SU-DHL-6 (cell line): ENCODE measurements at regions not wholly inside any gene's neighbourhood (a gene's known extent, or its start where the extent isn't known, plus 50 kb on each side); places are given as distances from the start of the nearest gene placed in this dataset.

Experiments used
- H2AFZ ChIP-seq: fragments of 200-600 bp; sonication (generic); 2 replicates; pipeline ENCODE4 v1.6.1; 2014; ENCODE audit warnings: low read depth, mild to moderate bottlenecking, moderate library complexity, mixed read lengths, antibody characterized with exemption, low read length; ENCODE audit not compliant: severe bottlenecking
- H3F3A ChIP-seq: fragments of 200-600 bp; shearing (Covaris generic); 2 replicates; pipeline ENCODE4 v1.6.0; 2016; ENCODE audit warnings: antibody characterized with exemption, mild to moderate bottlenecking; ENCODE audit not compliant: insufficient read depth
- H3K27ac ChIP-seq: fragments of 200-600 bp; sonication (generic); 2 replicates; pipeline ENCODE4 v1.5.1; 2016; ENCODE audit warnings: low read depth, mild to moderate bottlenecking, low read length, moderate library complexity, mixed read lengths
- H3K27me3 ChIP-seq: fragments of 200-600 bp; sonication (generic), shearing (Covaris generic); 2 replicates; pipeline ENCODE4 v1.6.0; 2014; ENCODE audit warnings: mild to moderate bottlenecking, low read length
- H3K36me3 ChIP-seq: fragments of 200-600 bp; sonication (generic); 2 replicates; pipeline ENCODE4 v1.6.1; 2014; ENCODE audit warnings: mild to moderate bottlenecking, low read length, mixed read lengths
- H3K4me2 ChIP-seq: fragments of 300-600, 200-600 bp; shearing (Covaris generic), sonication (generic); 2 replicates; pipeline ENCODE4 v1.6.0; 2014; ENCODE audit warnings: low read length, low read depth, mild to moderate bottlenecking; ENCODE audit not compliant: poor library complexity, severe bottlenecking
- H3K4me3 ChIP-seq: fragments of 200-600 bp; sonication (generic); 2 replicates; pipeline ENCODE4 v1.5.1; 2014; ENCODE audit warnings: antibody characterized with exemption, low read length, mild to moderate bottlenecking, mixed read lengths; ENCODE audit not compliant: insufficient read depth, poor library complexity, severe bottlenecking
- H3K79me2 ChIP-seq: fragments of 200-600 bp; sonication (generic); 2 replicates; pipeline ENCODE4 v1.6.1; 2014; ENCODE audit warnings: mild to moderate bottlenecking, low read length, moderate library complexity; ENCODE audit not compliant: insufficient read depth
- H3K9ac ChIP-seq: fragments of 200-600 bp; sonication (generic); 2 replicates; pipeline ENCODE4 v1.7.0; 2014; ENCODE audit warnings: mild to moderate bottlenecking, low read length
- H3K9me2 ChIP-seq: fragments of 200-600 bp; sonication (generic); replicated peaks from 2 replicates; pipeline ENCODE4 v1.6.1; 2014; ENCODE audit warnings: low read length; ENCODE audit not compliant: insufficient read depth
- H3K9me3 ChIP-seq: fragments of 200-600 bp; sonication (generic); 2 replicates; pipeline ENCODE4 v1.6.1; 2014; ENCODE audit warnings: low read length, mixed read lengths; ENCODE audit not compliant: insufficient read depth
- H4K20me1 ChIP-seq: fragments of 200-600 bp; sonication (generic); 2 replicates; pipeline ENCODE4 v1.6.1; 2014; ENCODE audit warnings: low read depth, mild to moderate bottlenecking, antibody characterized with exemption, low read length, moderate library complexity, mixed read lengths
- CTCF ChIP-seq: fragments of 200-600 bp; sonication (generic); IDR thresholded peaks from one replicate; pipeline ENCODE4 v1.5.1; 2017; ENCODE audit warnings: antibody characterized with exemption, mild to moderate bottlenecking, low read length, moderate library complexity; ENCODE audit not compliant: insufficient read depth, poor library complexity, severe bottlenecking
- EZH2phosphoT487 ChIP-seq: fragments of 200-600 bp; sonication (generic), shearing (Covaris generic); conservative IDR thresholded peaks from 2 replicates; pipeline ENCODE4 v1.6.1; 2018; ENCODE audit warnings: mild to moderate bottlenecking, antibody characterized with exemption, low read length, moderate library complexity, mixed read lengths

GRCh38 chr5:77843570-77844372, 67.6 kb upstream of the TBCA start:
- no peak for TF ChIP-seq EZH2phosphoT487
- no peak for TF ChIP-seq CTCF
- Histone ChIP-seq H3K27ac (no peak overlapping the region), H3K27me3 (no peaks in the 10 kb centered on the region), H3K4me2 (no peak overlapping the region), H3K36me3 (no peaks in the 10 kb centered on the region), H3K79me2 (no peaks in the 10 kb centered on the region), H3K9me3 (no peaks in the 10 kb centered on the region), H3K9ac (no peak overlapping the region), H4K20me1 (no peaks in the 10 kb centered on the region), H2AFZ (no peak overlapping the region), H3K9me2 (no peaks in the 10 kb centered on the region), H3K4me3 (no peak overlapping the region), H3F3A (no peaks in the 10 kb centered on the region)

- H3K4me3 ChIP-seq, result no peak overlapping the region
- no peaks in the 10 kb centered on the region for H3K9me3 ChIP-seq
- H3K9ac ChIP-seq, result no peak overlapping the region
- no peak overlapping the region for H3K27ac ChIP-seq
- H2AFZ ChIP-seq, result no peak overlapping the region
- no peaks in the 10 kb centered on the region for H3K27me3 ChIP-seq
- H3K79me2 ChIP-seq, result no peaks in the 10 kb centered on the region
- H3F3A ChIP-seq, result no peaks in the 10 kb centered on the region
- no peaks in the 10 kb centered on the region for H3K36me3 ChIP-seq
- TF ChIP-seq CTCF (no peak), EZH2phosphoT487 (no peak)
- no peaks in the 10 kb centered on the region for H3K9me2 ChIP-seq
- H3K4me2 ChIP-seq, result no peak overlapping the region
- no peaks in the 10 kb centered on the region for H4K20me1 ChIP-seq
These were observed 66.1 kb upstream of the TBCA start for GRCh38 chr5:77842243-77842642.

- TF ChIP-seq CTCF (no peak), EZH2phosphoT487 (no peak)
- H3K9ac ChIP-seq, result no peak overlapping the region
- no peaks in the 10 kb centered on the region for H3K27me3 ChIP-seq
- no peaks in the 10 kb centered on the region for H3K79me2 ChIP-seq
- no peak overlapping the region for H3K4me3 ChIP-seq
- no peaks in the 10 kb centered on the region for H4K20me1 ChIP-seq
- no peak overlapping the region for H3K27ac ChIP-seq
- H2AFZ ChIP-seq, result no peak overlapping the region
- H3K9me3 ChIP-seq, result no peaks in the 10 kb centered on the region
- H3K4me2 ChIP-seq, result no peak overlapping the region
- H3K9me2 ChIP-seq, result no peaks in the 10 kb centered on the region
- H3K36me3 ChIP-seq, result no peaks in the 10 kb centered on the region
- H3F3A ChIP-seq, result no peaks in the 10 kb centered on the region
These were observed 65.5 kb upstream of the TBCA start for GRCh38 chr5:77841616-77842015.
